ENCODE measurements at regions not wholly inside any gene's neighbourhood (a gene's known extent, or its start where the extent isn't known, plus 50 kb on each side); places are given as distances from the start of the nearest gene placed in this dataset.

DNA sequence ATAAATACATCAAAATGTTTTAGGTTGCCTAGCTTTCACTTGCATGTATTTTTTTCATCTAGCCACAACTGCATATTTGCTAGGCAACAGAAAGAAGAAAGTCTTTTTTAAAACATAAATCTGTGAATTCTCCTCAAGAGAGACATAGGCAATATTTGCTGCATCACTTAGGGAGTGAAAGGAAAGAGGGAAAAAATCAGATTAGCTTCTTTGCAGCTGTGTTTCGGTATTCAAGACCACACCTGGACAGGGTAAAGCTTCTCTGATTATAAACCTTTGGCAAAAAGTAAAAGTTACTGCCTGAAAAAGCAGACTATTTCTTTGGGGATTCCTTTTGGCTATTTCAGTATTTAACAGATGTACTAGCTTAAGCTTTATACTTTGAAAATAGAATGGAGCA, 280.9 kb upstream of the ZSWIM2 start:
- no peak for DNase-seq

DNA sequence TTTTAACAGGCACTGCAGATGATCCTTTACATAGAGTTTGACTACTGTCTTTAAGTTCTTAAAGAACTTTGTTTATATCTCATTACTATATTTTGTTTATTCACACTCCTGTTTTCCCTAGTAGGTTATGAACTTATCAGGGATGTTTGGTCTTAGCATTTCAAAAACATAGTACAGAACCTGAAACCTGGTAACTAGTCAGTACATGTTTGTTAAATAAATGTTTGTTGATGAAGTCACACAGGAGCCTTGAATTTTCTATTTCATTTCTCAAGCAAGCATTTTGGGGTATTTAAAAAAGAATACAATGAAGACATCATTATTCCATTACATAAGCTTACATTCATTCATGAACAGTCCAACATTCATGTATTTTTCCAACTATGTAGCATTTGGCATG, 280.3 kb upstream of the ZSWIM2 start:
- DNase-seq, result no peak

DNA sequence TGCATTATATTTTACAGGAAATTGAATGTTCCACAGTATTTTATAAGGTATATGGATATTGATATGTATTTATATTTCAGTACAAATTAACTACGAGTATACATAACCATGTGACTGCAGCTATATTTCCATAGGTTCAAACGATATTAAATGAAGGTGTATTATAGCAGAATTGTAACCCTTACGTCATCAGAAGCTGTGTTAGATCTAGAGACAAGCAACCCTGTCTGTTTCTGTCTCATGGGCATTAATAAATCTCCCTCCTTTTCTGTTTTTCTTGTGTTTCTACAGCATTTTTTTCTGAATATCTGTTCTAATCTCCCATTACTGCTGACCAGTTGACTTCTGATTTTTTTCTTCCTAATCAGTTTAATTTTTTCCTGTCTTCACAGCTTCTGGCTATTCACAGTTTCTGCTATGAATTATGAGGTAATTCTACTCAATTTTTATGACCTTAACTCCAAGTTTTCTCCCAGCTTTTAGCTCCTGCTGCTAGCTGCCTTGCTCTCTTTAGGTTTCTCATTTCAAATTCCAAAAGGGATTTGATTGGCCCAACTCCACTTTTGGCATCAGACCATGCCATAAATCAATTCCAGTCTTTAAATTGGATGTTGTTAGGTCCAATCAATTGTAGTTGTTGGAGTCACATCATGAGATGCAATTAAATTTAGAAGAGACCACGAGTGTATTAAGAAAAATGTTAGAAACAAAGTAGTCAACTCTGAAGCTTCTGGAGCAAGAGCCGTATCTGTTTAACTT, 277.5 kb upstream of the ZSWIM2 start:
- no peak for DNase-seq

DNA sequence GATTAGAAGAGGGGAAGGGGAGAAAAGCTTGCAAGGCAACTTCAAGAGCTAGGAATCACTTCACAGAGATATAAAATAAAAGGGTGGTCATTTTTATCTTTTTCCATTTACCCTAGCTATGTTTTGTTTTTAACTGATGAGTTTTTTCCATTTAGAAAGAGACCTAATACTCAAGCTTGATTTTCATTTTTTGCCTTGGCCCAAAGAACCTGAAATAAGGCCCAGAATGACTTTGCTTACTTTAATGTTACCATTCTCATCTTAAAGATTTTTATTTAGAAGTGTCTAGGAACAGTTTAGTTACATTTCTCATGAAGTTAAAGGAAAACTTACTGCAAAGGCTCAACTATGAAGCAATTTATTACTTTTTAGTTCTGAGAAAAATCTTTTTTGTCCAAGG, 276.3 kb upstream of the ZSWIM2 start:
- no peak for DNase-seq

DNA sequence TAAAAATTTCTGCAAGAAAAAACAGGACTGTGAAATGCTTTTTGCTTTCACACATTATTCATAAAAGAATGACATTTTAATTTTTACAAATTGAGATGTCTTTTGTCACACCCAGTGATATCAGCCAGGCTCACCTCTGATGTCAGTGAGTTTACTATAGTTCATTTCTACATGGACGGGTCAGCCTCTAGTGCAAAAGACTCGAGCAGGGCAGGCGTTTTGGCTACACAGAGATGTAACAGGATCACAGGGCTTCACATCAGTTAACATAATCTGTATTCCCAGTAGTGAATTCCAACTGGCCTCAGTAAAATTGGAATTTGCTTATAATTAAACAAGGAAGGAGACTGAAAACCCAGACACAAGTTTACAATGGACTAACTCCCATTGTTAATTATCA, 275.6 kb upstream of the ZSWIM2 start:
- DNase-seq, result no peak

DNA sequence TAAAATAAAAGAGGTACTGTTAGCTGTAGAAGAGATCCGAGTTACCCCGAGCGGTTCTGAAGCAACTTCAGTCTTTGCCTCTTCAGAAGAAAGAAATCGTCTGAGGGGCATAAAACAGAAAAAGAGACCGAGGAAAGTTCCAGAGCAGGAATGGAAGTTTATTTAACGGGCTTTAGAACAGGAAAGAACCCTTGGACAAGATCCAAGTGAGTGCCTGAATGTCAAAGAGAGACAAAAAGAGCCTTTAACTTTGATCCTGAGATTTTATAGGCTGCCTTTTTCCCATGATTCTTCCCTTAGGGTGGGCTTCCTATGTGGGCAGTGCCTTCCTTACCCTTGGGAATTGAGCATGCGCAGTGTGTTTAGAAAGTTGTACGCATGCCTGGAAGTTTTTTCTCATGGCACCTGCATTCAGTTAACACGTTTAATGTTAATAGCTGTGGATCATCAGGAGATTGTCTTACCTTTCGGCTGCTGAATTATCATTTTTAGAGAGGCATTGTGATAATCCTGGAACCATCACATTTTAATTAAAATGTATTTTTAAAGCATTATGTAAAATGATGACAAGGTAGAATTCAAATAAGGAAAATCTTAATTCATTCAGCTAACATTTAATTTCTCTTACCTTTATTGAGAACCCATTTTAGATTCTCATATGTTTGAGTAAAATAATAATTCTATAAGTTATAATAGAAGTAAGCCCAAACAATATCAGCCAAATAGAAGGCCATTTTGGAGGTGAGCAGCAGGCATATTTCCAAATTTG, 269.5 kb upstream of the ZSWIM2 start:
- DNase-seq, result no peak

DNA sequence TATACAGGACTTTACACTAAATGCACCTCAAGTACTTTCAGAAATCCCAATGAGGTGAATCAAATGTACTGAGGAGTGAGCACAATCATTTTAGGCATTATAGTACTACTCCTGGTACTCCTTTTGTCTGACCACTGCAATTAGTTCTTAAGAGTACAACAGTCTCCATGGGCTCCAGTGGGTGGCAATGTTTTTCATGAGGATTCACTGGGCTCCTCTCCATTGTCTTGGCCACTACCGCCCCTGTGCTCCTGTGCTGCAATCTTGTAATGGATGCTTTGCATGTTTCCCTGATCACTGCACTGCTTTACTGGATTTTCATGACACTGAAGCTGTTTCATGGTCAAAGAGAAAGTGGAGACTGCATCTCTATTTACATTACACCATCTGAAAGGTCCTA, 268.5 kb upstream of the ZSWIM2 start:
- DNase-seq, result no peak

DNA sequence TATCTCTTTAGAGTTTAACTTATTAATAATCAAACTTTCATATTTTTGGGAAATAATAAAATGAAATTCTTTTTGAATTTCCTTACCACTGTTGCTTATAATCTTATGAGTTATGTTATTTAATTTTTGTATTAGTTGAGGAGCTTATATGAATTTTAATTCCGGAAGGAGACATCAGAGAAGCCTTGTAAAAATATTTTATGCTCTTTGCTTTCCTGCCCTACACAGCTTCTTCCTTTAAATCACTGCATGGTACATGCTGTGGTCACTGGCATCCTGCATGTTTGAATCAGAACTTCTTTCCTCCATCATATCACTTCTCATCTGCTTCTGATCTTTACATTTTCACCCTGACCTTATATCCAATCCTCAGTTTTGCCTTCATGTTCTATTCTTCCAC, 266.7 kb upstream of the ZSWIM2 start:
- no peak for DNase-seq

DNA sequence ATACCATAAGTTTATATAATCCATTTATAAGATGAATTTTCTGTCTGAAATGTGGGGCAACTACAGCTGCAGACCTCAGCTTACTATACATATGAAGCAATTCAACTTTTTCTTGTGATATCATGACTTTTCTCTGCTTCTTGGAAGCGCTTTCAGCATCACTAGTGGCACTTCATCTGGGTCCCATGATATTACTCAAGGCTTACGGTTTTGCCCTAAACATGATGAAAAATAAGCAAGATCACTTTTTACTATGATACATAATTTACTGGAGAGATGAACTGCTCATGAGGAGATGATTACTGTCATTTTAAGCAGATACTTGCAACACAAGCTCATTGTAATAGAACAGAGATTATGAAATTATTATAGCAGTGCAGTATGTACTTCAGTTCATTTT, 258.0 kb upstream of the ZSWIM2 start:
- no peak for DNase-seq

DNA sequence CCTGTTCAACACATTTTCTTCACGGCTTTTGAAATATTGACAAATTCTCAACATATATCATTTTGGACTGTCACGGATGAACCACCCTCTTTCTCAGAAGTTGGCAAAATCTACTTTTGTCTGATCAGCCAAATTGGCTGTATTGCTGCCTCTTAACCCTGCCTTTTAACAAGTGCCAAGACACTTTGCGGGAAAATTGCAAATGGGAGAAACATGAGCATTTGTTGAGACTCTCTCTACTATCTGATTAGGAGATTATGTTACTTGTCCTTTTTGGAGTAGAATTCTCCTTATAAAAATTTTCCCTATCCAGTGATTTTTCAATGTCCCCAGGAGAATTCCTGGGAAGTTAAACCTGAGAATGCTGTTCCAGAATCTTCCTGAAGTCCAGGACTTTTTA, 256.2 kb upstream of the ZSWIM2 start:
- no peak for DNase-seq

DNA sequence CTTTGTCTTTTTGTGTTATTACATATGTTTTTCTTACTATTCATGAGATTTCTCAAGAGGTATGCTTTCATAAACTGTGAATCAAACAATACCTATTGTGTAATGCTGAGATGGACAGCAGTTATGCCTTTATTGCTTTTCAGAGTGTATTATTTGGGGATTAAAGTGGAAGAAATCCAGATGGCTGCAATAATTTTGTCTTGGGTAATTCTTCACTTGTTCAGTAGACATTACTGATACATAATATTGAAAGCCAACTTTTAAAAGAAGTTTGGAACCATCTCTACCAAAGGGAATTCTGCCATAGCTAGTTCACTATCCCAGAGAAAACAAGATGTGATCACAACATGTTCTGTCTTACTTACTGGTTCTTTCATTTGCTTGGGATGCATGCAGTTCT, 253.4 kb upstream of the ZSWIM2 start:
- no peak for DNase-seq

DNA sequence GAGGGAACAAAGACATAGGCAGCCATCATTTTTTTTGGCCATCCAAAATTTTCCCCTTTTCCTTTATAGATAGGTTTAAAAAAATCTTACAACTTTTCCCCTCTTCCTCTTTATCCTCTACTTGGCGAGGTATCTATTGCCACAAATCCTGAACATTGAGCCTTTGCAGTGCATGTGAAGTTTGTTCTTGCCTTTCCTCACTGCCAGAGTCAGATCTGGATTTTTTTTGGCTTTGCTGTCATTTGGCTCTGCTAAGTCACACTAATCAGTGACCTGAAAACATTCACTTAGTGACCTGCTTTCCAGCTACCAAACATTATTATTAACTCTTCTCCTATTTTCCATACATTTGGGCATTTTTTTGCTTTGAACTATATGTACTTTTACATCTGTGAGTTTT, 249.2 kb upstream of the ZSWIM2 start:
- DNase-seq, result no peak

DNA sequence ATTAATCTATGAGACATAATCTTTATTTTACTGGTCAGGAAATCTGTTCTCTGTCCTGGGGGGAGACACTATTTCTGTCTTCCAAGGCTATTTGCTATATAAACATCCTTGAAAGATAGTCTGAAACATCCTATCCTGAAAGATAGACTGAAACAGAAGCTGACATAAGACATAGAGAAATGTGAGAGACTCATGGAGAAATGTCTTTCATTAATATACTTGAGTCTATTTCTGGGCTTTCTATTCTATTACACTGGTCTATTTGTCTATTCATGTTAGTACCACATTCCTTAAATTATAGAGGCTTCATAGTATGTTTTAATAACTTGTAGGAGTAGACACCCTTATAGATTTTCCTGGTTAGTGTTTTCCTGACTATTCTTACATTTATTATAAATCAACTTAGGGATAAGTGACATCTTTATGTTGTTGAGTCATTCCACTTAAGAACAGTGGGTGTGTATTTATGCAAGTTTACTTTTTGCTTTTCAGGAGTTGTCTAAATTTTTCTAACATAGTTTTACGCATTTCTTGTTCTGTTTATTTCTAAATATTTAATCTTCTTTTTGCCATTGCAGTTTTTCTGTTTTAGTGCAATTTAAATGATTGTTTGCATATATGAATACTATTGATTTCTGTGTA, 244.9 kb upstream of the ZSWIM2 start:
- DNase-seq, result no peak

DNA sequence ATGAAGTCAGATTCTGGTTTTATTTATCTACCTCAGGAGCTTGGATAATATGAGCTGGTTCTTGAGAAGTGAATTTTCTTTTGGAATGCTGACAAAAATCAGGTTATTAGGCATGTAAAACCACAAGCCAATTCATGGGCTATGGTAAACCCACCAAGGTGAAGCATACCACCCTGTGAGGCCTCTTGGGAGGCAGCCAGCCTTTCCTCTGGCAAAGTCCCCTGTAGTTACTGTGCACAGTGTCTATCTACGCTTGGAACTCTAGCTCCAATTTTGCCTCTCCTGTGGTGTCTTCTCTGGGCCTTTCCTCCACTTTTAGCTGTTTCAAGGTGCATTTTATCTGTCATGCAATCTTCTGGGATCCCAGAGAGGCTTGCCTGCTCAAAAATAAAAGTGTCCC, 242.7 kb upstream of the ZSWIM2 start:
- no peak for DNase-seq

DNA sequence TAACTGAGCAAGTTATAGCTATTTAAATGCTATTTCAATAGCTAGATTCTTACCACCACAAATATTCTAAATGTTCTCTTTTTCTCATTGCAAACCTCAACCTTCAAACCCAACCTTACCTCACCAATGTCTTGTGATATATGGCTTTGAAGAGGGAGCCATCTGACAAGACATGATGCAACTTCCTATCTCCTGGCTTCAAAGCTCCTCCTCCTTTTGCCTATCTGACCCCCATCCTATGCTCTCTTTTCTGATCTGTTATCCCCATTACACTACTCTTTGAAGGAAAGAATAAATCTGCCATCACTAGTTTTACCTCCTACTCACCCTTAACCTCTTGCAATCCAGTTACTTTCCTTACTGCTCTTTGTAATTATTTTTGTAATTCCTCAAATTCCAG, 235.6 kb upstream of the ZSWIM2 start:
- no peak for DNase-seq

DNA sequence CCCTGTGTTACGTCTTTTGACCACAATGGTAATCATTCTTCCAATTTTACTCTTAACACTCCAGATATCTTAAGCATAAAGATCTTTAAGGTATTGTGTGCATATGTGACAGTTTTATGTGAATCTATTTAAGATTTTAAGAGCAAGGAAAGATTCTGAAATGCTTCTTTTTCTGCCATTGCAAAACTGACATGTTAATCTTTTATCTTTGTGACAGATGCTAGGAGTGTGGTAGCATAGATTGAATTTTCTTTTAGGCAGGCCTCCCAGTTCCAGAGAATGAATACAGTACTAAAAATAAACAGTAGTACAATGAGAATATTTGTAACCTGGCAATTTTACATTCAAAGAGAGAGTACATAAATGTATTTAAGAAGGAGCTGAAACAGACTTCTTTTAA, 232.5 kb upstream of the ZSWIM2 start:
- no peak for DNase-seq

DNA sequence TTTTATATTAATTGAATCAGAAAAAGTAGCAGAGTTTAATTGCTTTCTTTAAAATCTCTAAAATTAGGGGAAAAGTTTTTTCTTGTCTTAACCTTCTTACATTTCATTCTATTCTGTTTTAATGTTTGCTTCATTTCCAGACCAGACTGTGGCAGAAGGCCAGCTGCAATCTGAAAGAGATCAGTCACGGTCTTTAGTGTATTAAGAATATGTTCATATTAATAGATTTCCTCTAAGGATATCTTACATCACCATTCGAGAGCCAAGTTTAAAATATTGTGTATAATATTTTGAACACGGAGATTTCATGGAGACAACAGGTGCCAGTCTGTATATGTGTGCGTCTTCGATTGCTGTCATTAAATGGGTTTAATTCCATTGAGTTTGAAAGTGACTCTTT, 230.9 kb upstream of the ZSWIM2 start:
- no peak for DNase-seq

DNA sequence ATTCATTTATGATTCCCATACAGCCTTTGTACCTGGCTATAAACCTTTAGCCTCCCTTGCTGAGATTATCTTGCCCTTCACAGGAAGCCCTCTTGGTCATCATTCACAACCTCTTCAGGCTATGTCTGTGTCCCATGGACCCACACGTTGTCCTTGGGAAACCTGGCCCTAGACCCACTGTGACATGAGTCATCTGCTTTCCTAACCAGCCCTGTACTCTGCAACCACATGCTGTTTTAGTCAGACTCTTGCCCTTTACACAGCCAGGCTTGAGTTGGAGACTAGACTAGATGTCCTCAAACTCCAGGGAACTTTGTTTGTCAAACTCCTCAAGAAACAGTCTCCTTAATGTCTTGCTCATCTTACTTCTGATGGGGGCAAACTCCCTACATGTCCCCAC, 229.3 kb upstream of the ZSWIM2 start:
- DNase-seq, result no peak

DNA sequence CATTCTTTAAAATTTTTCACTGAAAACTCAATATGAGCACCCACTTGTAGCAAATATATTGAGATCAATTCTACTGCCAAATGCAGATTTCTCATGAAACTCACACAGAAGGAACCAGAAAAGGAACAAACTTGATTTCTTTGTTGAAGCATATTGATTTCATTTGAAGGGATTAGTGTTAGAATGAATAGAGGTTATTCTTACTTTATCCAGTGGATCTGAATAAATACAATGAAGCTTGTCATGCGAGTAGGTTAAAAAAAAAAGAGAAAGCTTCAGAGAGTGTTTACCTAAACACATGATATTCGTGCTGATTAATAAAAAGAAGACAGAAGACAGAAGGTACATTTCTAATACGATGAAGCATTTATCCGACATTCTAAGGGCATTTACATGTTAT, 226.7 kb upstream of the ZSWIM2 start:
- no peak for DNase-seq

DNA sequence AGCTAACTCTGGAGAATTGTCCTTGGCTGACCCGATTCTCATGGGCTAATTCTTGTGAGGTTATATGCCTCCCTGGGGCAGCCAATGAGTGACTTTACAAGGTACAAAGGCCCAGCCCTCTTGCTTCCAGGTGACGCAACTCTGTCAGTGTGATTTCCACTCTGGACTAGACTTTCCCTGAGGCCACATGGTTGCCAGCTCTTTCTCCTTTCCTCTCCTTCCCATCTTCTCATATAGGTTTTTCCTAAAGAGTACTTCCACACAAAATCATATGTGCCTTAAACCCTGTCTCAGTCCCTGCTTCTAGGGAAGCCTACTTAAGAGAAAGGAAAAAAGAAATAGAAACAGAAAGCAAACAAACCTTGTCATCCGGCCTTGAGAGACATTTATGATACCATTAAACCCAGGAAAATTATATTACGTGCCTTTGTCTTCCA, 226.2 kb upstream of the ZSWIM2 start:
- no peak for DNase-seq

DNA sequence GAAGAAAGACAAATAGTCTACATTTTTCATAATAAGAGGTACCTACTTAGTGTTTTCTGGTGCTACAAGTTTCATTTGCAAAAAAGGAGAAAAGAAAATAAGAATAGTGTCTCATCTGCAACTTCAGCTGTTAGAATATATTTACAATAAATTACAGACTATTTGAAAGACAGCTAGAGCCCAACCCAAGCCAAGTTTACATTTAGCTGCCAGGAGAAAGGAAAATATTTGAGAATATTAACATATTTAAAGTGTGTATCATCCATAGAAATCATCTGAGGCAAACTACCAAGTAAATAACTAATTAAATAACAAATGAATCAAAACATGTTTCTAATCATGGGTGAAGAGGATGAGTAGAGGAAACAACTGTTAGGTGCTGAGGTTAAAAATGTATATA, 209.2 kb upstream of the ZSWIM2 start:
- no peak for DNase-seq

DNA sequence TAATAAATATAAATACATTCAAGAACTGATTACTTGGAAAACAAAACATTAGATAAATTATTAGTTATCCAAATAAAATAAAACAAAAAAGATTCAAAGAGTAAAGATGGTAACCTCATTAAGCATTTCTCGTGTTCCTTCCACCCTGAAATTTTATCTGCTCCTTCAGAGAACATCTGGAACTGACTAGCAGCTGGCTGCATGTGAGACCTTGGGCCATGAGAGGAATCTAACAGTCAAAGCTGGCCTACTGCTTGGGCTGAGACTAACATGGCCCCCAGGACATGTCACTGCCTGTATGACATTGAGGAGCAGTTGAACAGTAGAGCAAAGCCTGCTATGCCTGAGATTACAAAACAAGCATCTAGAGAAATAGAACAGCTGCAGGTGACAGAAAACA, 208.5 kb upstream of the ZSWIM2 start:
- DNase-seq, result no peak

DNA sequence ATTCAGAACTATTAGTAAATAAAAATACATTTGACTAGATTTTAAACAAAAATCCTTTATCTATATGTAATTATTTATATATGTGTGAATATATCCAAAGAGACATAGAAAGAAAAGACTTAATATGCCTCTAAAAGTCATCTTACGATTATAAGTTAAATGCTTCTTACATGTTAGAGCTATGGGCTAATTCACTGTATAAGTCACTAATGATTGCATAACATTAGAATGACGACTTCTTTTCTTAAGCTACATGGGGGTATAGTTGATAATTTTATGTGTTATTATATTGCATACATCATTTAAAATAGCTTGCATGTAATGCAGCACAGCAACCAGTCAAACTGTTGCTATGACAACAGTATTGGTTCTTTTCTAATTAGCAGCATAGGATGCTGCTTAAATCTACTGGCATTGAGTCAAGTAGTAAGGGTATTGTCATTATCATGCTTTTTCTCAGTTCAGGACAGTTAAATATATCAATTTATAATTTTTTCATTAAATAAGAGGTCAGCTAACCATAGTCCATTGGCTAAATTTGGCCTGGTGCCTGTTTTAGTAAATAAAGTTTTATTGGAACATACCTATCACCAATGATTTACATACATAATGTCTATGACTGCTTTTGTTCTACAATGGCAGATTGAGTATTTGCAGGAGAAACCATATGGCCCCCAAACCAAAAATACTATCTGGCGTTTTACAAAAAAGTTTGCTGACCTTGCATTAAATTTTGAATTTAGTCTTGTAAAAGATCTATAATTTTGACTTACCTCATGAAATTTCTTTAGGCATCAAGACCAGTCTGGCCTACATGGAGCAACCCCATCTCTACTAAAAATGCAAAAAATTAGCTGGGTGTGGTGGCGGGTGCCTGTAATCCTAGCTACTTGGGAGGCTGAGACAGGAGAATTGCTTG, 207.7 kb upstream of the ZSWIM2 start:
- no peak for DNase-seq
